ENCODE measurements at regions not wholly inside any gene's neighbourhood (a gene's known extent, or its start where the extent isn't known, plus 50 kb on each side); places are given as distances from the start of the nearest gene placed in this dataset.

DNA sequence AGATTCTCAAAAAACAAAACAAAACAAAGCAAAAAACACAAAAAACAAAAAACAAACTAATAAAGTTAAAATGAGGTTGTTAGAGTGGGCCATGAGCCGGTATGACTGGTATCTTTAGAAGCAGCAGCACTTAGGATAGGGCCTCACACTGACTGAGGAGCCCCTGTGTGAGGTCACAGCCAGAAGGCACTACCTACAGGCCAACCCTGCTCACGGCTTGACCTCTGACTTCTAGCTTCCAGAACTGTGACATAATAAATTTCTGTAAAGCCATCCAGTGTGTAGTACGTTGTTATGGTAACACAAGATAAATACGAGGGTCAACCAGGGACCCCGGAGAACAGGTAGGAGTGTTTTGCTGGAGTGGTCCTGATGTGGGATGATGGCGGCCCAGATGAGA is 629.6 kb downstream of the VRK1 start:
- no peaks in the 10 kb centered on the region for H3K79me1 ChIP-seq (ENCODE audit: low read depth in 1 of 2, low read length in 2 of 2)
- no peak overlapping the region for H3K18ac ChIP-seq (ENCODE audit: low read depth, low read length)
- no peaks in the 10 kb centered on the region for H3K9me1 ChIP-seq (ENCODE audit: insufficient read depth, low read length)
- H4K8ac ChIP-seq (ENCODE audit: low read depth in 2 of 2, low read length in 2 of 2), result no peak overlapping the region
- no peaks in the 10 kb centered on the region for H3K27me3 ChIP-seq (ENCODE audit: control insufficient read depth, insufficient read depth, low read length)
- DNase-seq (no peak), ATAC-seq (ENCODE audit: low read depth) (no peak)
- H3K27ac ChIP-seq (ENCODE audit: insufficient read depth, low read length), result no peak overlapping the region
- dilution Hi-C loops (cut with HindIII; ENCODE audit: low sequenced_read_pairs, unreplicated experiment), result no loop called here
- H4K20me1 ChIP-seq (ENCODE audit: insufficient read depth, low read length), result no peaks in the 10 kb centered on the region
- WGBS, 2 experiments (ENCODE audit: extremely low coverage in 2 of 2, insufficient read length in 1 of 2), result 42% methylated on average over 4 of the region's 6 CpGs; no CpG with 5 or more reads in 1 of the 2 experiments
- no peak overlapping the region for H3K4me3 ChIP-seq (ENCODE audit: insufficient read depth, low read depth, low read length)
- H2BK5ac ChIP-seq (ENCODE audit: low read depth, low read length, poor library complexity, severe bottlenecking), result no peak overlapping the region
- no peak overlapping the region for H2AFZ ChIP-seq (replicated peaks; ENCODE audit: low read length, poor library complexity)
- no peak overlapping the region for H2BK120ac ChIP-seq (ENCODE audit: low read depth, low read length)
- POLR2A ChIA-PET (ENCODE audit: unreplicated experiment), result no interaction called here
- no peak overlapping the region for H3K56ac ChIP-seq (ENCODE audit: extremely low read depth, insufficient read depth, low read length)
- no peak overlapping the region for H4K91ac ChIP-seq (ENCODE audit: insufficient read depth, low read depth, low read length)
- no peaks in the 10 kb centered on the region for H3K4me1 ChIP-seq (ENCODE audit: control insufficient read depth, insufficient read depth, low read length)
- no peak overlapping the region for H3K23ac ChIP-seq (ENCODE audit: low read depth, low read length)
- no peak overlapping the region for H3K4ac ChIP-seq (ENCODE audit: low read depth, low read length)
- in situ Hi-C loops (cut with MboI; ENCODE audit: low sequenced_read_pairs), result no loop called here
- H3K9me3 ChIP-seq (ENCODE audit: control insufficient read depth, insufficient read depth, low read length), result peaks cover 29% of the 10 kb centered on the region
- no peak overlapping the region for H3K9ac ChIP-seq (ENCODE audit: low read depth, low read length)
- H2AK9ac ChIP-seq (replicated peaks; ENCODE audit: low read depth, low read length, poor library complexity), result no peak overlapping the region
- no peak overlapping the region for H3K14ac ChIP-seq (replicated peaks; ENCODE audit: low read depth, low read length)
- no peak overlapping the region for H2BK15ac ChIP-seq (ENCODE audit: low read depth, low read length)
- BruUV-seq (replicated peaks), result no TSS peak
- no peaks in the 10 kb centered on the region for H3K36me3 ChIP-seq (ENCODE audit: control insufficient read depth, insufficient read depth, low read length)
- CTCF ChIA-PET, result no interaction called here
- H2AK5ac ChIP-seq (ENCODE audit: low read depth, low read length), result no peak overlapping the region
- TF ChIP-seq RCOR1 (IDR thresholded peaks at IDR 0.05; ENCODE audit: insufficient replicate concordance, low read length) (no peak), MAZ (IDR thresholded peaks at IDR 0.05; ENCODE audit: borderline replicate concordance, low read depth, low read length) (no peak), NFE2L2 (IDR thresholded peaks at IDR 0.05; ENCODE audit: low read depth, low read length) (no peak), CTCF (conservative IDR thresholded peaks at IDR 0.05; ENCODE audit: low read depth, low read length) (no peak), CEBPB (IDR thresholded peaks at IDR 0.05; ENCODE audit: low read depth, low read length) (no peak), MXI1 (IDR thresholded peaks at IDR 0.05; ENCODE audit: borderline replicate concordance, low read depth, low read length) (no peak), MAFK (IDR thresholded peaks at IDR 0.05; ENCODE audit: low read depth, low read length) (no peak), SMC3 (IDR thresholded peaks at IDR 0.05; ENCODE audit: low read depth, low read length) (no peak), USF2 (IDR thresholded peaks at IDR 0.05; ENCODE audit: low read depth, low read length) (no peak)
- intact Hi-C loops (cut with micrococcal nuclease), result no loop called here
- no peak overlapping the region for H3K4me2 ChIP-seq (ENCODE audit: low read depth, low read length)
- H4K5ac ChIP-seq (ENCODE audit: low read depth, low read length), result no peak overlapping the region
- no peak overlapping the region for H2BK20ac ChIP-seq (ENCODE audit: low read depth, low read length)

Measured in IMR-90 (cell line).